ENCODE measurements at regions not wholly inside any gene's neighbourhood (a gene's known extent, or its start where the extent isn't known, plus 50 kb on each side); places are given as distances from the start of the nearest gene placed in this dataset.
"Not testable (repeated sequence)": the region's sequence is repeated elsewhere in the genome, so short reads cannot be mapped to it uniquely, and the experiment has no call there.

GRCh38 chr15:98331676-98332075 lies 316.7 kb upstream of the IGF1R start:
- DNase-seq: no peak

- DNase-seq: no peak
Measured at GRCh38 chr15:98333251-98333650, 315.1 kb upstream of the IGF1R start.

GRCh38 chr15:98342911-98343310 lies 305.4 kb upstream of the IGF1R start:
- no peak for DNase-seq

- no peak for DNase-seq
Measured at GRCh38 chr15:98344591-98344990, 303.7 kb upstream of the IGF1R start.

GRCh38 chr15:98347001-98347400 lies 301.3 kb upstream of the IGF1R start:
- no peak for DNase-seq

- no peak for DNase-seq
Measured at GRCh38 chr15:98347866-98348265, 300.5 kb upstream of the IGF1R start.

- no peak for DNase-seq
Measured at GRCh38 chr15:98350276-98350675, 298.1 kb upstream of the IGF1R start.

- DNase-seq: not testable (repeated sequence)
Measured at GRCh38 chr15:98358274-98358673, 290.1 kb upstream of the IGF1R start.

GRCh38 chr15:98358971-98359370 lies 289.4 kb upstream of the IGF1R start:
- no peak for DNase-seq

GRCh38 chr15:98363416-98363815 lies 284.9 kb upstream of the IGF1R start:
- DNase-seq: no peak

- DNase-seq: no peak
Measured at GRCh38 chr15:98363955-98364354, 284.4 kb upstream of the IGF1R start.

GRCh38 chr15:98369081-98369716 lies 279.1 kb upstream of the IGF1R start:
- DNase-seq: no peak

- no peak for DNase-seq
Measured at GRCh38 chr15:98375513-98376340, 272.6 kb upstream of the IGF1R start.

- no peak for DNase-seq
Measured at GRCh38 chr15:98380721-98381120, 267.6 kb upstream of the IGF1R start.

GRCh38 chr15:98381446-98381845 lies 266.9 kb upstream of the IGF1R start:
- no peak for DNase-seq

GRCh38 chr15:98382139-98382538 lies 266.2 kb upstream of the IGF1R start:
- no peak for DNase-seq

GRCh38 chr15:98383571-98383970 lies 264.8 kb upstream of the IGF1R start:
- no peak for DNase-seq

- no peak for DNase-seq
Measured at GRCh38 chr15:98384328-98385029, 263.9 kb upstream of the IGF1R start.

- DNase-seq: no peak
Measured at GRCh38 chr15:98385752-98386381, 262.5 kb upstream of the IGF1R start.

- DNase-seq: no peak
Measured at GRCh38 chr15:98386561-98386960, 261.8 kb upstream of the IGF1R start.

GRCh38 chr15:98387866-98388265 lies 260.5 kb upstream of the IGF1R start:
- no peak for DNase-seq

- DNase-seq: no peak
Measured at GRCh38 chr15:98390946-98391530, 257.3 kb upstream of the IGF1R start.

GRCh38 chr15:98391568-98391967 lies 256.8 kb upstream of the IGF1R start:
- DNase-seq: no peak

Measured in 8988T (cell line).